Prostate gland (tissue), 2 donors: ENCODE measurements at regions not wholly inside any gene's neighbourhood (a gene's known extent, or its start where the extent isn't known, plus 50 kb on each side); places are given as distances from the start of the nearest gene placed in this dataset.

Source experiments
- DNase-seq: peaks from one replicate; pipeline ENCODE4 v3.0.0-alpha.2; 2019; ENCODE audit warnings: low spot score
- H3K27ac ChIP-seq, 2 donors: fragments of 200-600 bp; sonication (generic); 2 replicates each; pipeline ENCODE4 v1.5.1; 2017 to 2019
- H3K27me3 ChIP-seq: fragments of 200-600 bp; sonication (generic); replicated peaks from 2 replicates; pipeline ENCODE4 v1.5.1; 2019; ENCODE audit not compliant: insufficient read depth
- H3K36me3 ChIP-seq, 2 donors: fragments of 200-600 bp; sonication (generic); 1 replicate in 1 of 2; 2 replicates in 1 of 2; pipeline versions ENCODE4 v1.5.1 to v1.8.1; 2017 to 2019
- H3K4me1 ChIP-seq: fragments of 200-600 bp; sonication (generic); replicated peaks from 2 replicates; pipeline ENCODE4 v1.5.1; 2019
- H3K4me3 ChIP-seq, 2 donors: fragments of 200-600 bp; sonication (generic); 2 replicates each; pipeline ENCODE4 v1.5.1; 2017 to 2019
- H3K9me3 ChIP-seq: fragments of 200-600 bp; sonication (generic); 2 replicates; pipeline ENCODE4 v1.5.1; 2017
- CTCF ChIP-seq, 4 experiments: fragments of 200-600 bp in 2 of 4; fragments of 450-650 bp in 2 of 4; sonication (generic) in 2 of 4; IDR thresholded peaks; 1 replicate in 3 of 4; 2 replicates in 1 of 4; pipeline ENCODE4 v1.5.1; 2016 to 2019; ENCODE audit warnings: antibody characterized with exemption in 4 of 4, mild to moderate bottlenecking in 2 of 4, moderate library complexity in 2 of 4
- POLR2A ChIP-seq: fragments of 450-650 bp; IDR thresholded peaks from one replicate; pipeline ENCODE4 v1.6.1; 2016; ENCODE audit warnings: antibody characterized with exemption, mild to moderate bottlenecking
- POLR2AphosphoS5 ChIP-seq: sonication (generic); formaldehyde crosslinking; IDR thresholded peaks from one replicate; pipeline ENCODE4 v1.6.1; 2017; ENCODE audit warnings: antibody characterized with exemption
- WGBS: methylation state at CpG from one replicate; pipeline ENCODE4 v1.1.5; 2018; 5-methylcytosine and 5-hydroxymethylcytosine counted together
- intact Hi-C: fragments of 100-400 bp; cut with DNase I; formaldehyde crosslinking; loops from one replicate; pipeline ENCODE4 v1.14.2; 2022

GRCh38 chr9:78479441-78479840 lies 182.5 kb downstream of the PSAT1 start:
- H3K4me3 ChIP-seq: no peak overlapping the region
- TF ChIP-seq POLR2A (no peak), POLR2AphosphoS5 (no peak), CTCF (IDR thresholded peaks at IDR 0.05) (no peak)
- intact Hi-C loops: no loop called here
- no peaks in the 10 kb centered on the region for H3K27me3 ChIP-seq
- no peaks in the 10 kb centered on the region for H3K4me1 ChIP-seq
- no peaks in the 10 kb centered on the region for H3K36me3 ChIP-seq
- H3K9me3 ChIP-seq: no peaks in the 10 kb centered on the region
- H3K27ac ChIP-seq: no peak overlapping the region
- DNase-seq: no peak

GRCh38 chr9:78486661-78487060 lies 189.7 kb downstream of the PSAT1 start:
- Histone ChIP-seq H3K9me3 (no peaks in the 10 kb centered on the region), H3K4me3 (no peak overlapping the region), H3K4me1 (no peaks in the 10 kb centered on the region), H3K36me3 (no peaks in the 10 kb centered on the region), H3K27me3 (no peaks in the 10 kb centered on the region), H3K27ac (no peak overlapping the region)
- WGBS: 87% methylated on average over 2 of the region's 2 CpGs
- TF ChIP-seq CTCF (IDR thresholded peaks at IDR 0.05): no peak
- TF ChIP-seq POLR2A: no peak
- no peak for TF ChIP-seq POLR2AphosphoS5
- intact Hi-C loops: no loop called here
- DNase-seq: no peak

DNA sequence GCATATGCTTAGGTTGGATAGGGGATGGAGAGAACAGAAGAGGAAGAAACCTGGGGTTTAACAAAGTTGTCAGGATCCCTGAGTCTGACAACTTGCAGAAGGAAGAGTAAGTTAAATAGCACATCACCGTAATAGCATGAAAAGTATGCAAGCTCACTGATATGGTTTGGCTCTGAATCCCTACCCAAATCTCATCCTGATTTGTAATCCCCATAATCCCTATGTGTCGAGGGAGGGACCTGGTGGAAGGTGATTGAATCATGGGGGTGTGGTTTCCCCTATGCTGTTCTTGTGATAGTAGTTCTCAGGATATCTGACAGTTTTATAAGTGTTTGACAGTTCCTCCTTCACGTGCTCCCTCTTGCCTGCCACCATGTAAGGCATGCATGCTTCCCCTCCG lies 193.3 kb downstream of the PSAT1 start:
- Histone ChIP-seq H3K4me1 (no peaks in the 10 kb centered on the region), H3K36me3 (no peaks in the 10 kb centered on the region), H3K9me3 (no peaks in the 10 kb centered on the region), H3K27ac (no peak overlapping the region), H3K27me3 (no peaks in the 10 kb centered on the region), H3K4me3 (no peak overlapping the region)
- intact Hi-C loops: no loop called here
- 64% methylated on average over 4 of the region's 4 CpGs for WGBS
- DNase-seq: no peak
- no peak for TF ChIP-seq POLR2A
- TF ChIP-seq POLR2AphosphoS5: no peak
- no peak for TF ChIP-seq CTCF (IDR thresholded peaks at IDR 0.05)

DNA sequence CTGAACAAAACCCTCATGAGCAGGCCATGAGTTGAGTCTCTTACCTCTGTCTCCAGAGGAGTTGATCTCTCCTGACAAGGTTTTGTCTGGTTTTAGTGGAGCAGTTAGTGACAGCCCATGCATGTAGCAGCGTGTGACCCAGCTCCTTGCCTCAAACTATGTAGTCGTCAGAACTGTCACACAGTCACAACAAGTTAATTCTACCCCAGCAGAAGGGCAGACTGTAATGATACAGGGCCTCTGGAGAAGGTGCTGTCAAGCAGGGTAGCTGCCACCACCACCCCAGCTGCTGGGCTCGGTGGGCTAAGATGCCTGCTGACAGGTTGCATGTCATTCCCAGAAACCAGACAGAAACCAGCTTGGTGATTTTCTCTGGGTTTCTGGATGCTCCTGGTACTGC lies 194.5 kb downstream of the PSAT1 start:
- Histone ChIP-seq H3K36me3 (no peaks in the 10 kb centered on the region), H3K4me1 (no peaks in the 10 kb centered on the region), H3K27me3 (no peaks in the 10 kb centered on the region), H3K4me3 (no peak overlapping the region), H3K9me3 (no peaks in the 10 kb centered on the region), H3K27ac (no peak overlapping the region)
- no peak for TF ChIP-seq POLR2AphosphoS5
- no peak for TF ChIP-seq CTCF (IDR thresholded peaks at IDR 0.05)
- no peak for DNase-seq
- intact Hi-C loops: no loop called here
- 58% methylated on average over 3 of the region's 3 CpGs for WGBS

DNA sequence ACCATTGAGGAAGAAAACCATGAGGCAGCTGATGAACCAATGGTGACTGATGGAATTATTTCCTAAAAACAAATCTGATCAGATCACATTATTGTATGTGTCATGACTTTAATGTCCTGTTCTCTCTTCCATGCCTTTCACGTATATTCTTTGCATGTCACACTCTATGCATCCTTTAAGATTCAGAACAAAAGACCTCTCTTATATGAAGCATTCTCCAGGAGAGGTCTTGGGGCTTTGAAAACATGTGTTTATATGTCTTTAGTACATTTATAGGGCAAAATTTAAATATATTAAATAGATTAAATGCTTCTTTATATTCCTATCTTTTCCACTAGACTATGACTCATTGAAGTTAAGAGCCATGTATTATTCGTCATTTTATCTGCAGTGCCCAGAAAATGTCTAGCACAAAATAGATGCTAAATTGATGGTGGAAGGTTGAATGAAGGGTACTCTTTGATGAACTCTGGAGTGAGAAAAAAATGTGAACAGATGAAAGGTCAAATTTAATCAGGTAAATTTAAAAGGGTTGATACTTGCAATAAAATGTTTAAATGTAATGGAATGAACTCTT lies 196.3 kb downstream of the PSAT1 start:
- no peaks in the 10 kb centered on the region for H3K36me3 ChIP-seq
- TF ChIP-seq POLR2A: no peak
- TF ChIP-seq POLR2AphosphoS5: no peak
- no peak for TF ChIP-seq CTCF (IDR thresholded peaks at IDR 0.05)
- H3K4me1 ChIP-seq: no peaks in the 10 kb centered on the region
- intact Hi-C loops: no loop called here
- DNase-seq: no peak
- no peak overlapping the region for H3K27ac ChIP-seq
- no peaks in the 10 kb centered on the region for H3K27me3 ChIP-seq
- WGBS: 75% methylated on average over 2 of the region's 2 CpGs
- no peak overlapping the region for H3K4me3 ChIP-seq
- H3K9me3 ChIP-seq: no peaks in the 10 kb centered on the region
